PC-9 (cell line): ENCODE measurements at regions not wholly inside any gene's neighbourhood (a gene's known extent, or its start where the extent isn't known, plus 50 kb on each side); places are given as distances from the start of the nearest gene placed in this dataset.

Experiments
- BruUV-seq: library from RNA; stranded (reverse); fragments of 400-500 nt; replicated peaks from 2 replicates; lab custom pipeline; 2021; lab: Mats Ljungman, UMichigan
- CTCF ChIA-PET: fragments of 300-600 bp; sonication (Branson Sonifier 250); formaldehyde crosslinking; loops from one replicate; lab custom pipeline; 2022; ENCODE audit warnings: antibody characterized with exemption; lab: Charles Lee
- POLR2A ChIA-PET: fragments of 300-600 bp; sonication (Branson Sonifier 250); formaldehyde crosslinking; loops from one replicate; lab custom pipeline; 2022; ENCODE audit warnings: antibody characterized with exemption; ENCODE audit not compliant: unreplicated experiment; lab: Charles Lee
- DNase-seq, 2 experiments: peaks; one replicate each; pipeline versions ENCODE4 v3.0.0 to v3.0.0-alpha.2; 2015 to 2022; ENCODE audit warnings: mixed read lengths in 1 of 2
- H2AFZ ChIP-seq: fragments of 200-600 bp; sonication (generic); 2 replicates; pipeline ENCODE4 v1.8.1; 2017; ENCODE audit warnings: antibody characterized with exemption
- H3F3A ChIP-seq: fragments of 200-600 bp; sonication (generic); 2 replicates; pipeline ENCODE4 v1.8.1; 2017; ENCODE audit warnings: antibody characterized with exemption, mild to moderate bottlenecking, low read depth; ENCODE audit not compliant: insufficient read depth
- H3K27ac ChIP-seq: fragments of 200-600 bp; sonication (generic); 2 replicates; pipeline ENCODE4 v1.6.1; 2016; ENCODE audit warnings: mixed run types
- H3K27me3 ChIP-seq: fragments of 200-600 bp; sonication (generic); 2 replicates; pipeline ENCODE4 v1.6.1; 2016; ENCODE audit warnings: low read depth, mixed run types; ENCODE audit not compliant: insufficient read depth
- H3K36me3 ChIP-seq: fragments of 200-600 bp; sonication (generic); 2 replicates; pipeline ENCODE4 v1.6.1; 2016; ENCODE audit warnings: low read depth, mixed run types
- H3K4me1 ChIP-seq: fragments of 200-600 bp; sonication (generic); replicated peaks from 2 replicates; pipeline ENCODE4 v1.6.1; 2016; ENCODE audit warnings: mixed run types; ENCODE audit not compliant: insufficient read depth
- H3K4me2 ChIP-seq: fragments of 200-600 bp; sonication (generic); 2 replicates; pipeline ENCODE4 v1.6.1; 2017; ENCODE audit warnings: mixed run types
- H3K4me3 ChIP-seq: fragments of 200-600 bp; sonication (generic); 2 replicates; pipeline ENCODE4 v1.6.1; 2016; ENCODE audit warnings: mixed run types
- H3K79me2 ChIP-seq: fragments of 200-600 bp; sonication (generic); 2 replicates; pipeline ENCODE4 v1.6.1; 2017; ENCODE audit warnings: low read depth, mixed run types
- H3K9me2 ChIP-seq: fragments of 200-600 bp; sonication (generic); 2 replicates; pipeline ENCODE4 v1.8.1; 2017; ENCODE audit warnings: mild to moderate bottlenecking; ENCODE audit not compliant: insufficient read depth
- H3K9me3 ChIP-seq: fragments of 200-600 bp; sonication (generic); 2 replicates; pipeline ENCODE4 v1.8.1; 2016; ENCODE audit warnings: low read depth; ENCODE audit not compliant: insufficient read depth
- H4K20me1 ChIP-seq: fragments of 200-600 bp; sonication (generic); 2 replicates; pipeline ENCODE4 v1.8.1; 2017; ENCODE audit not compliant: insufficient read depth
- CTCF ChIP-seq: fragments of 200-600 bp; sonication (generic); conservative IDR thresholded peaks from 2 replicates; pipeline ENCODE4 v1.6.1; 2017; ENCODE audit warnings: mixed run types, antibody characterized with exemption, mild to moderate bottlenecking, moderate library complexity
- EZH2 ChIP-seq: fragments of 200-600 bp; sonication (generic); IDR thresholded peaks from 2 replicates; pipeline ENCODE4 v1.8.0; 2017; ENCODE audit warnings: antibody characterized with exemption, low read depth
- intact Hi-C: fragments of 100-400 bp; cut with micrococcal nuclease; formaldehyde crosslinking; loops from one replicate; pipeline ENCODE4 v1.10.0; 2022; ENCODE audit not compliant: unreplicated experiment

DNA sequence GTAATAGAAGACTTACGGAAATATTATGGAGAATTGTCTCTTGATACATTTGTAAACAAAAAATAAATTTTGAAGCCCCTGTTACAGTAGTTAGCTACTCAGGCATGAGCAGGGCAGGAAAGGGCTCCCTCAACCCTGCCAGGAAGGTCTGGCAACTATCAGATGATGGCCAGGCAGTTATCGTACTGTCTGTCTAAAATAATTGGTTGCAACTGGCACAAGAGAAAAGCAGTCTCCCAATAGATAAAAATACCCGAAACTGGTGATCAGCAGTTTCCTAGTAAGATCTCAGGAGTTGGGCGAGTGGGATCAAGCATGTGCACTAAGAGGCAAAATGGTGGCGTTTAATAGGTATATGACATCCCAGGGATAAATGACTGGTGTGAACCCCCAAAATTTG lies 1336.3 kb downstream of the C4orf33 start:
- POLR2A ChIA-PET: no interaction called here

GRCh38 chr4:130449741-130450140 lies 1353.8 kb downstream of the C4orf33 start:
- Histone ChIP-seq H3K27me3 (no peaks in the 10 kb centered on the region), H3K4me2 (no peak overlapping the region), H3K4me1 (no peaks in the 10 kb centered on the region), H3K4me3 (no peak overlapping the region), H3K79me2 (no peaks in the 10 kb centered on the region), H4K20me1 (no peaks in the 10 kb centered on the region), H3F3A (no peaks in the 10 kb centered on the region), H3K27ac (no peak overlapping the region), H3K36me3 (no peaks in the 10 kb centered on the region), H3K9me3 (no peaks in the 10 kb centered on the region), H3K9me2 (no peaks in the 10 kb centered on the region), H2AFZ (no peak overlapping the region)
- CTCF ChIA-PET: no interaction called here
- POLR2A ChIA-PET: no interaction called here
- intact Hi-C loops: no loop called here
- TF ChIP-seq CTCF: no peak
- no peak for TF ChIP-seq EZH2
- DNase-seq: no peak
- no TSS peak for BruUV-seq

More for the DNA sequence above, 1336.3 kb downstream of the C4orf33 start:
- no peaks in the 10 kb centered on the region for H3K36me3 ChIP-seq
- no peaks in the 10 kb centered on the region for H3K9me2 ChIP-seq
- no peaks in the 10 kb centered on the region for H3K79me2 ChIP-seq
- no peak overlapping the region for H3K4me2 ChIP-seq
- intact Hi-C loops: no loop called here
- no peak overlapping the region for H3K27ac ChIP-seq
- H3K9me3 ChIP-seq: no peaks in the 10 kb centered on the region
- no TSS peak for BruUV-seq
- H3F3A ChIP-seq: no peaks in the 10 kb centered on the region
- H2AFZ ChIP-seq: no peak overlapping the region
- H3K4me3 ChIP-seq: no peak overlapping the region
- H3K4me1 ChIP-seq: no peaks in the 10 kb centered on the region
- DNase-seq: no peak
- no peaks in the 10 kb centered on the region for H3K27me3 ChIP-seq
- CTCF ChIA-PET: no interaction called here
- H4K20me1 ChIP-seq: no peaks in the 10 kb centered on the region
- no peak for TF ChIP-seq CTCF
- no peak for TF ChIP-seq EZH2

- Histone ChIP-seq H3K4me1 (no peaks in the 10 kb centered on the region), H3K4me2 (no peak overlapping the region), H3K79me2 (no peaks in the 10 kb centered on the region), H4K20me1 (no peaks in the 10 kb centered on the region), H3K9me2 (no peaks in the 10 kb centered on the region), H3F3A (no peaks in the 10 kb centered on the region), H3K27me3 (no peaks in the 10 kb centered on the region), H3K36me3 (no peaks in the 10 kb centered on the region), H3K9me3 (no peaks in the 10 kb centered on the region), H3K27ac (no peak overlapping the region), H3K4me3 (no peak overlapping the region), H2AFZ (no peak overlapping the region)
- DNase-seq: no peak
- intact Hi-C loops: no loop called here
- BruUV-seq: no TSS peak
- ChIA-PET POLR2A (no interaction called here), CTCF (no interaction called here)
- TF ChIP-seq EZH2 (no peak), CTCF (no peak)
These were observed 1372.4 kb downstream of the C4orf33 start for GRCh38 chr4:130468340-130468739.
